GM21423 (cell line): ENCODE measurements at regions not wholly inside any gene's neighbourhood (a gene's known extent, or its start where the extent isn't known, plus 50 kb on each side); places are given as distances from the start of the nearest gene placed in this dataset.
"Not testable (repeated sequence)": the region's sequence is repeated elsewhere in the genome, so short reads cannot be mapped to it uniquely, and the experiment has no call there.

ENCODE experiments used
- ATAC-seq: cut with Tn5 transposase; IDR thresholded peaks from one replicate; pipeline ENCODE4 v1.9.1; 2021; ENCODE audit warnings: mild to moderate bottlenecking, moderate library complexity; ENCODE audit not compliant: unreplicated experiment

DNA sequence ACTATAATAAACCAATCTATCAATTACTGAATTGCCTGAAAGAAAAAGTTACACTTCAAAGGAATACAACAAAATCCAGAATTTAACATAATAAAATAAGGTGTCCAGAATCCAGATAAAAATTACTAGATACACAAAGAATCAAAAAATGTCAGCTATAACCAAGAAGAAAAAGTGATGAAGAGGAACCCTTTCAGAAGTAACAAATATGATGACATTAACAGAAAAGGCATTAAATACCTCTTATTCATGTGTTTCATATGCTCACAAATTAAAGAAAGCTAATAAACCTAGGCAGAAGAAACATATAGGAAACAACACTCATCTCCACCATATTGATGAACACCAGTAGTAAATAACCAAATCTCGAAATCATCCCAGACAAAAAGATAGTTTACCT lies 722.8 kb downstream of the ADCYAP1 start:
- no peak for ATAC-seq

DNA sequence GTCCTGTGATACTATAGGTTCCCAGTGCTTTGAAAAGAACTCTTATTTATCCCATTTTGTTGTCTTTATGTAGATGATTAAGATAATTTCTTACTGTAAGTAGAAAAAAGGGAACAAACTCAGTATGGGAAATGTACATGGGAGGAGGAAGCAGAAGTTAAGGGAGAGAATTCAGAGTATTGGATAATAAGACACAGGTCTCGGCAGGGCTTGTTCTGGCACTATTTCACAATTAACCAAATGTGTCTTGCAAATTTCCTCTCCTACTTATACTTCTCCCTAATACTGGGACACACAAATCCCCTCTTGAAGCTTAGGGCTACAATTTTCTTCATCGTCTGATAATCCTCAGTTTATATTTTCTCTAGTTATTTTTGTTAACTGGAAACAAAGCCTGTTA lies 744.0 kb downstream of the ADCYAP1 start:
- ATAC-seq, result no peak

DNA sequence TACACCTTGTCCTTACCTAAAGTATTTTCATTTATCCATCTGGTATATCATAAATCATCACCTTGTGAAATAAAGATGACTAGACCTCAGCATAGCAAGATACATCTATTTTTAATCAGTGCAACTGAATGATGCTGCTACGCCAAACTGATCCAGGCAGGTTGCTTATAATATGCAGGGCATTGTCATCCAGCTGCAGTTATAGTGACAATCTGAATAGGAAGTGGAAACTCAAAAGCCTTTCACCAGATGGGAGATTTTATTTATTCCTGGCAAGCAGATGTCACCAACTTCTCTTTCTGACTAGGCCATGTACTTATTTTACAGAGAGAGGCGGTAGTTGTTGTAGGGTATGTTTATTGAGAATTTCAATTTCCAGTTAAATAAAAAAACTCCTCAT lies 747.3 kb downstream of the ADCYAP1 start:
- ATAC-seq, result no peak

DNA sequence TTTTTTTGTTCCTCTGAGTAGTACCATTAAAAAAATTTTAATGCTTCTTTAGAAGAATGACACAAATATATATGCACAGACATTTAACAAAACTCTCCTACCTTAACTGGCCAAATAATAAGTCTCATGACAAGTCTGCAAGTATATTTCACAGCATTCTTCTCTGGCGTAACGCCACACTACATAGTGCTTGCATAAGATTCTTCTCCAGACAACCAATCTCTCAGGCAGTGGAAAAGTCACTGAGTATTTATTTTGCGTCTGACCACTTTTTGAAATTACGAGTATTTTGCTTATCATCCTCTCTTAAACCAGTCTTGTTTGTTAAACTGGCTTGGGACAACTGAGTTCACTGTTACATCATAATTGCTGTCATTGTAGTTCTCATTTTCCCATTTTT lies 749.2 kb downstream of the ADCYAP1 start:
- ATAC-seq, result no peak

DNA sequence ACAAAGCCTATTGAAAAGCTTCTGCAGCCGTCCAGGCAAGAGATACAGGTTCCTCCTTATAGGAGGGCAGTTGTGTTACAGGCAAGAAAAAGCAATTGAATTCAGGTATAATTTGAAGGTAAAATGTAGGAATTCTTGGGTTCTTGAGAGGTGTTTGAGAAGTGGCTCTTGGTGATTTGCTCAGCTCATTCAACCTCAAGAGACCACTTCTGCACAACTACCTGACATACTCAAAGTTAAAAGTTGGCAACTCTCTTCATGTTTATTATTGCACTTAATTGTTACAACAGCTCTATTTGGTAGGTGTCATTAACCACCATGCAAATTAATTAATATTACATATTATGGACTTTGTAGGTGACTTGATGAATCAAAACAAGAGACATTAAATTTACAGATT lies 753.2 kb downstream of the ADCYAP1 start:
- no peak for ATAC-seq

DNA sequence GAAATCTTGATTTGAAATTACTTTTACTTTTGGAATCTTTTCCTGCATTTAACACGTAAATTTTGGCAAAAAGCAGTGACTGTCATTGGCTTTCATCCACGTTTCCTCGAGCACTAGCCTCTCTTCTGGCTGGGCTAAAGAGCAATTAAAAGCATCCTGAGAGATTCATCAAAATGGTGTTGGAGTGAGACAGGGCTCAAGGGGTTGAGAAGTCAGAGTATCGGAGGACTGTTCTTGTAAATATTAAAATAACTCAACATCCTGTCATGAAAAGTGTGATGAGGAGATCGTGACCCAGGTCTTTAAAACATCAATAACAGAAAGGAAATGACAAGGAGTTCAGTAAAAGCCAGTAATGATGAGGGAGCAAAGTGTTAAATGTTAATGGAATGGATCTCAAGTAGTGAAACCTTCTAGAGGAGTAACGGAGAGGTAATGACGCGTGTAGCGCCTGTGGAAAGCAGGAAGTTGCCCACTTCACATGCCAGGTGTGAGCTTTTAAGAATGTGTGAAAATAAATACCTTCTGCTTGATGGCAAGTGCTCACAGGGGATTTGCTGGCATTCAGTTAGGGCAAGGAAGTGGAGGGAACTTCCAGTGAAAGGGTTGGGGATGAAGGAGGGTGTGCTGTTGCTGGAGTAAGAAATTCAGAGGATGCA lies 754.4 kb downstream of the ADCYAP1 start:
- no peak for ATAC-seq

DNA sequence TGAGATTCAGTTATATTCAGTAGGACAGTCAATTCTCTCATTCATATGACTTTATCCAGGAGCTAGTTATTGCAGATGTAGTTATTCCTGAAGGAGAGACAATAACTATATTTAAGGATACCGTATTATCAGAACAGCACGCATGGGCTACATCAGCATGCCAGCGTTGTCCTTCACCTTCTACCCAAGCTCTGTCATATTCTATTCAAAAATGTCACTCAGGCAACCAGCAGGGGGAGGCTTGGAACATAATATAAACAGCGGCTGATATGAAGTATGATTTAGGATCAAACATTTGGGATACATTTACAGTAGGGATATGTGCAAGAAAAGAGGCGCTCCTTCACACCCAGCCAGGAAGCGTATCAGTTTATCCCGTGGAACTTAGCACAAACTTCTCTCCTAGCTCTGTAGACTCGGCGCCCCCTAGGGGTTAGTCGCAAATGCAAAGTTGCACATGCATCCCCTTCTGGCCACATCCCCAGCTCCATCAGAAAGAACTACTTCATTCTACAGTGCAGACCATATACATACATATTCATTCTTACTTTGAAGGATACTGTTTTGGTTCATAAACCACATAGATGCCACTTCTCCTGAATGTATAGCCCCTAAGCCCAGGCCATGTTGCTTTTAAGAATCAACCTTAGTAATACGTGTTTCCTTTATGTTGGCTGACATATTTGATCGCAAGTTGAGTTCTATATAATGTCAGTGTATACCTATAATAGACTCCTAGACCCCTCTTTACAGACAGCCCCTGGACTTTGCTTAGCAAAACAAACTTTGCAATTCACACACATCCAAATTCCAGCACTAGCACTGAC lies 759.4 kb downstream of the ADCYAP1 start:
- no peak for ATAC-seq

DNA sequence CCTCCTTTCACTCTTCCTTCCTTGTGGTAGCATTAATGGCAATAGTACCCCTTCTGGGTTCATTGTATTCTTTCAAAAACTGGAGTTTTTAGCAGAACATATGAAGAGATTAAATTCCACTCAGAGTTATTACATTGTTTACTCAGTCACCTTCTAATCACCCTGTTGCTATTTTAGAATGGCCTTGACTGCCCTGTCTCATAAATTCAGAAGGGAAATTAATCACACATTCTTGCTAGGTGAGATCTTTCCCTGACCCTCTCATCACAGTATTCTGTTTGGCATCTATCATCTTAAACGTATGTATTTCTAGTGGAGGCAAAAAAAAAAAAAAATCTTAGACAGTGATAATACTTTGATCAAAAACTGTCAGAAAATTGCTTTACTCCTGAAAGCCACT lies 760.4 kb downstream of the ADCYAP1 start:
- no peak for ATAC-seq

DNA sequence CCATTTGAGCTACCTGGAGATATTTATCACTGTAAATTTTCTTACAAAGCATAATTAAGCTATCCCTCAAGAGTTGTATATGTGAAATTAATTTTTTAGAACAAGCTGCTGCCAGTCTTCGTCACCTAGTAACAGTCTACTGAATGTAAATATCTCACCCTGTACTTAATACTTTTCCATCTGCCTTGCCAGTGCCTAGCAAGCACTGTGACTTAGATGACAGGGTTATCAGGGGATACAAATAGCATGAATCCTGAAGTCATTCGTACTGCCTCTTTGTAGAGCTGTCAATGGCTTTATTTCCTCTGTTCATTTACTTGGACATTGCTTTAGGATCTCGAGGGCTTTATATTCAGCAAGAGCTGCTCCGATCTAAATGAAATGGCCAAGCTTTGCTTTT lies 763.6 kb downstream of the ADCYAP1 start:
- no peak for ATAC-seq

DNA sequence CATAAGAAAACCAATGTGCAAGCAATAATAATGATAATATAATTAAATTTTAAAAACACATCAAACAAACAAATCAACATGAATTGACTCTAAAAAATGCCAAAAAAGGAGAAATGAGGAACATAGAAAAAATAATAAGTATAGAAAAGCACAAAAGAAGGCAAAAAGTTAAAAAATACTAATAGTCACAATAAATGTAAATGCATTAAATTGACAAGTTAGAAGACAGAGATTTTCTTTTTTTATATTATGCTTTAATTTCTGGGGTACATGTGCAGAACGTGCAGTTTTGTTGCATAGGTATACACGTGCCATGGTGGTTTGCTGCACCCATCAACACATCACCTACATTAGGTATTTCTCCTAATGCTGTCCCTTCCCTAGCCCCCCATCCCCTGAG lies 767.0 kb downstream of the ADCYAP1 start:
- not testable (repeated sequence) for ATAC-seq

DNA sequence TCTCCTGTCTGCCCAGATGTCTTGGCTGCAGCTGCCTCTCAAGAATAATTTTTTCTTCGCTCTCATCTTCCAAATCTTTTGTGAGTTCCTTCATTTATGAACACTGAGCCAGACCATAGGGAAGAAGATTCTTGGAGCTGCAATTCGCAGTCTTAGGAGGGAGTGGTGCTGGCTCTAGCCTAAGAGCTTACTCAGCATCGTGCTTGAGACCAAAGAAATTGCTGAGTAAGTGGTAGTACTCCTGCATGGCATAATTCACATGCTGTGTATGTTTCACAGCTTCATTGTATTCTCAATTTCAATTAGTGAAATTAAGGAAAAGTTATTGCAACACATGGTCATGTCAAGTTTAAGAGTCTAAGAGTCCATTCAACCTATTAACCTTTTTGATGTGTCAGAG lies 771.7 kb downstream of the ADCYAP1 start:
- no peak for ATAC-seq

DNA sequence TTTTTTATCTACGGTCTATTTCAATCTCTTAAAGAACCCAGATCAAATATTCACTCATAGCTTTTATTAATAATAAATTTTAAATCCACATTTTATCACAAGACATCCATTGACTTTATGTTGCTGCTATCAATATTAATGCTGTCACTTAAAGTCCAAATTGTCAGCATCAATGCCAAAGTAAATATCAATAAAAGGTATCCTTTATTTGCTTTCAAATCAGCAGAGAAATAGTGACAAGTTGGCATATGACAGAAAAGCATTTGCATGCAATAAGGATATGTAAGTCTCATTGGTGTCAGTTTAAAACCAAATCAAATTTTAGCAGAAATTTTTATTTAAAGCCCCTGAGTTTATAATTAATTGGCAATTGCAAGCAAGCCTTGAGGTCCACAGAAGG lies 775.4 kb downstream of the ADCYAP1 start:
- ATAC-seq, result no peak

DNA sequence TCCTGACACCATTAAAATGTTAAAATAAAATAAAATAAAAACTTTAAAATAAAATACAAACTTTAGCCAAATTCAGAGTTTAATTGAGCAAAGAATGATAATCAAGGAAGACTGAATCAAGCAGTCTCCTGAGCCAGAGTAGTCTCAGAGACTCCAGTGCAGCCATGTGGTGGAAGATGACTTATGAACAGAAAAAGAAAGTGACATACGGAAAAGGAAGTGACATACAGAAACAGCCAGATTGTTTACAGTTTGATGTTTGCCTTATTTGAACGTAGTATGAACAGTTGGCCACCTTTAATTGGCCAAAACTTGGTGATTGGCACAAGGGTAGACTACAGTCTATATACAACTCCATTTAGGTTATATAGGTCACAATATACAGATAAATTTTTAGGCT lies 787.2 kb downstream of the ADCYAP1 start:
- no peak for ATAC-seq

DNA sequence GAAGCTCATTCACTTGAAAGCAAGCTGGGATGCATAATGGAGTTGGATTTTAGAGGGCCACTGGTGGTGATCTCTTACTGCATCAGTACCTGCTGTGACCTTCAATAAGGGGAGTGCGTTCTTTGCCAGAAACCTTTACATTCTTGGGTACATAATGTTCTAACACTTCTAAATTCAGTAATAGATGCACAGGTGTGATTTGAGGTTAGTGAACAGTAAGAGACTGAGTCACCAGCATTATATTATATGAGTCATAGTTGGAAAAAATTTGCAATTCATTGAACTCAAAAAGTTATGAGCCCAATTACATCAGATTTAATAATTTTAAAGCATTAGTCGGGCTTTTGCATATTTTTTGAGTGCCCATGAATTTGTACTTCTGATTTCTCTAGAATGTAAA lies 803.3 kb downstream of the ADCYAP1 start:
- no peak for ATAC-seq

DNA sequence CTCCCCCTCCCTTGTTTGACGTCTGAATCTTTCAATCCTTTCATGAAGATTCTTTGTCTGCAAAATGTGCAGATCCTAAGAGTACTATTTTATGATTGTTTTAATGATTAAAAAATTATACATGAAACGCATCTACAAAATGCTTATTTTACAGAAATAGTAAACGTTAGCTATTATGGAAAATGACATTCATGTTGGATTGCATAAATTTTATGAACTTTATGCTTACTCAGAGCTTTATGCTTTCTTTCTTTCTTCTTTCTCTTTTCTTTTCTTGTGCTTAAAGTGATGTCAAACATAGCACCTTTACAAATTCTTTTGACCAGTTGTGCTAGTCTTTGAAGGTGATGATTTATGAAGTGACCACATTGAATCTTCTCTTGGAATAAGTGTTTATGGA lies 805.4 kb downstream of the ADCYAP1 start:
- no peak for ATAC-seq

DNA sequence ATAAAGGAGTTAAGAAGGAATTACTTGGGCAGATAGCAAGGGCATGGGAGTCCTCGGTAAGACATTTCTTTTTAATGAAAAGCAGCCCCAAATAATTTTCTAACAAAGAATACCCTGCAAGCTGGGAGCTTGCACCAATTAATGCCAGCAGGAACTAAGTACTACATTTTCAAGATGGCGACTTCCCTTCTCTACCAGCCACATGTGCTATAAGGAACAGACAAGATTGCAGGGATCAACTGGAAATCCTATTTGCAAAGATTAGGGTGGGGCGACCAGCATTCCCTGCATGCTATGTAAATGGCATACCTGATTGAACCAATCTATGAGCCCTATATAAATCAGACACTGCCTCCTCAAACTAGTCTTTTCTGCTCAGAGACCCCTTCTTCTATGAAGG lies 827.5 kb downstream of the ADCYAP1 start:
- ATAC-seq, result no peak

DNA sequence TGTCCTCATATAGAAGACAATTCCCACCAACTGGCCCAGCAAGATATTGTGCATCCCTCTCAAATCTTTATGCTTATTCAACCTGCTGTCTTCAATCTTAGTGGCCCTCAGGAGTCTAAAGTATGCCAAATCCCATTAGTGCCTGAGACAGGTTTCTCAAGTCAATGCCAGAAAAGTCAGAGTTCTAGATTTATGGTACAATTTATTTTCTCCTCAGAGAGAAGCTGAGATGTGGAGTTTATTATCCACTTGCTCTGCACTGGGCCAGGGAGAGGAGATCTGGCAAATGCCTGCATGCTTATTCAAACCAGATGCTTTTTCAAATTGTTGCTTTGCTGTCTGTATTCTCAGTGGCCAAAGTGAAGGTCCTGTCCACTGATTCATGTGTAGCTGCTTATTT lies 825.2 kb downstream of the METTL4 start:
- no peak for ATAC-seq

DNA sequence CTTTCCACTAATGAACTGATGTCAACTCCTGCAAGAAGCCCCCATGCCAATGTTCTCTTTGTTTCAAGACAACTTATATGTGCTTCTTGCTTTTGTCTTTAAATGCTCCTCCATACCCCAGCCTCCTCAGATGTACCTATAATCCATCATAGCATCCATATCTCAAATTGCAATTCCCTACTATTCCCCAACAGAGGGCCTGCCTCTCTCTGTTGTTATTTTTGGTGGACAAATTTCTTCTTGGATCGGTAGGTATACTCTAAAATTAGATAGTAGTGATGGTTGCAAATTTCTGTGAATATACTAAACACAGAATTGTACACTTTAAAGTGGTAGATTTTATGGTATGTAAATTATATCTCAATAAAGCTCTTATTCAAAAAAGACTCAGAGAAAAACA lies 820.1 kb downstream of the METTL4 start:
- ATAC-seq, result no peak

DNA sequence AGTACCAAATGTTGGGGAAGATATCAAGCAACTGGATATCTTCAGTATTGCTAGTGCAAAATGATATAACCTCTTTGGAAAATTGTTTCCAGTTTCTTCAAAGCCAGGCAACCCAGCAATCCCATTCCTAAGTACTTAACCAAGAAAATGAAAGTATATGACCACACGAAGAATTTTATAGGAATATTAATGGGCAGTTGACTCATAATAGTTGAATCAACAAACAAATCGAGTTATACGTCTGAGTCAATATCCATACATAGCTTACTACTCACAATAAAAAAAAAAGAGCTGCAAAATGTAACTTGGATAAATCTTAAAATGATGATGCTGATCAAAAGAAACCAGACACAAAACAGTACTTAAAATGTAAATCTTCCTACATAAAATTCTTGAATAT lies 810.4 kb downstream of the METTL4 start:
- ATAC-seq, result no peak

DNA sequence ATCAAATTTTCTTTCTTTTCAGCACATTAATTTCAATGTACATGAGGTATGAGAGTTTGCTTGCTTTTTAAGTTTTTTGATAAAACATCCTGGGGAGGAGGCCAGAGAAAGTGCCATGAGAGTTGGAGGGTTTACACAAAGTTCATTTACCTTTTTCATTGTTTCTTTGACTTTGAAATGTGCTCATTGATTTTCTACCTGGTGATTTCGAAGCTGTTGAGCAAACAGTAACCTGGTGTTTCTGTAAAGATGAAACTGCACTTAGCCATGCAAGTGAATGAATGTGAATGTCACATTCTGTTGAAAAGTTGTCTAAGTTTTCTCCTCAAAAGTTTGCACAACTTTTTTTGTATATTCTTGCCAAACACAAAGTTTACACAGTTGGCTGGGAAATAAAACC lies 797.0 kb downstream of the METTL4 start:
- no peak for ATAC-seq

DNA sequence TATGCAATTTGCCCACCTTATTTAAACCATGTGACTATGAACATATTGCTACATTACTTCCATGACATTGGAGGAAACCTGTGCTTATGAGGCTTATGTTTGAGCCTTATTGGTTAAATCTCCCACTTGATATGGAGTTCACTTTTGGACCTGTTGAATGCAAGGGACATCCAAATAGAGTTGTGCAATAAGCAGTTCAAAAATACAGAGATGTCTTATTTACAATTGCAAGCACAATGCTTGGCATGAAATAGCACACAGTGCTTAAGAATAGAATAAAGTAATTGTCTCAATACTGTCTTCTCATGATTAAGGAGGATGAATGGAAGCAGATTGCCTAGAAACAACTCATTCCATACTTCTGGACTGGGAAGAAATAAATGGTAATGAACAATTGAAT lies 793.5 kb downstream of the METTL4 start:
- no peak for ATAC-seq

DNA sequence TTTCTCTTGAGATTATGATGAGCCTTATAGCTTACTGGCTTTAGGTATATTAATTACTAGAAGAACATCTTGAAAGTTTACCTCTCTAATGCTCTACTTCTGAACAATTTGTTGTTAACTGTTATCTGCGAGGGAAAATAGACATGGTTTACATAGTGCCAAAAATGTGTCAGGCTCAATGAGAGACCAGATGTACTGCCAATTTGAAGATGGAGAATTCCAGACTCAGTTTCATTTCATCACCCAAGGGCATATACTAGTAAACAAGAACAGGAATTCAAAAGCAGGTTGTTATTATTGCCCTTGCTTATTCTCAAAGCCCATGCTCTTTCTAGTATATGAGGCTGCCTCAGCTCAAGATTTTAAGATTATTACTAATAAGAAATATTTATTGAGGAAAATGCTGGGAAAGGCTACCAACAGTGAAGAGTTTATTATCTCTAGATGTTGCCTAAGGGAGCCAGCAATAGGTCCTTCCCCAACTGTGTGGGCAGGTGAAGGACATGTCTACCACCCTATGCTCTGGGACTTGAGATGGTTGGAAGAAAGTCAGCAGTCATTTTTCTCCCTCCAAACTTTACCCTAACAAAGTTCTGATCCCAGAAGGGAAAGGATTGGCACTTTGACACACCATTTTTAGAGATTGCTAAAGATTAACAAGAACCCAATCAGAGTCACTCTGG lies 792.7 kb downstream of the METTL4 start:
- ATAC-seq, result no peak
